MM.1S (cell line): ENCODE measurements at regions not wholly inside any gene's neighbourhood (a gene's known extent, or its start where the extent isn't known, plus 50 kb on each side); places are given as distances from the start of the nearest gene placed in this dataset.

Experiments
- CTCF ChIP-seq: fragments of 300-600 bp; sonication (generic); IDR thresholded peaks from 2 replicates; pipeline ENCODE4 v1.5.1; 2016; ENCODE audit warnings: antibody characterized with exemption, low read length, mixed read lengths
- EZH2 ChIP-seq: fragments of 300-600 bp; sonication (generic); optimal IDR thresholded peaks from 2 replicates; pipeline ENCODE3; 2017; ENCODE audit warnings: low read depth, mild to moderate bottlenecking, antibody characterized with exemption, low read length, mixed read lengths
- EZH2phosphoT487 ChIP-seq: fragments of 300-600 bp; sonication (generic); IDR thresholded peaks from 2 replicates; pipeline ENCODE4 v1.6.1; 2018; ENCODE audit warnings: antibody characterized with exemption, low read length

- TF ChIP-seq CTCF = no peak
- no peak for TF ChIP-seq EZH2
- no peak for TF ChIP-seq EZH2phosphoT487
Measured at GRCh38 chr9:108709126-108709525, 146.7 kb downstream of the ACTL7B start.
